Liver (tissue), 8 donors: ENCODE measurements at regions not wholly inside any gene's neighbourhood (a gene's known extent, or its start where the extent isn't known, plus 50 kb on each side); places are given as distances from the start of the nearest gene placed in this dataset.
A peak's percentile ranks its signal among the peaks of the same experiment; 100 is the strongest.

Experiments used
- DNase-seq: peaks from one replicate; pipeline ENCODE4 v3.0.0-alpha.2; 2017; ENCODE audit warnings: low spot score
- H3K27ac ChIP-seq, 2 donors: one replicate each; pipeline ENCODE4 v1.7.0; 2013; ENCODE audit warnings: inconsistent platforms in 2 of 2, low read length in 2 of 2, control low read depth in 1 of 2, low read depth in 1 of 2, mild to moderate bottlenecking in 1 of 2
- H3K27me3 ChIP-seq, 4 donors: one replicate each; pipeline versions ENCODE4 v1.6.1 to v1.7.0; 2013; ENCODE audit warnings: low read length in 3 of 4, inconsistent platforms in 1 of 4, mild to moderate bottlenecking in 1 of 4, moderate library complexity in 1 of 4; ENCODE audit not compliant: control insufficient read depth in 4 of 4, insufficient read depth in 4 of 4
- H3K36me3 ChIP-seq, 4 donors: one replicate each; pipeline versions ENCODE4 v1.6.1 to v1.7.0; 2013; ENCODE audit warnings: low read length in 3 of 4, mild to moderate bottlenecking in 3 of 4, low read depth in 1 of 4, moderate library complexity in 1 of 4; ENCODE audit not compliant: control insufficient read depth in 4 of 4, insufficient read depth in 3 of 4
- H3K4me1 ChIP-seq, 4 donors: one replicate each; pipeline versions ENCODE4 v1.6.1 to v1.7.0; 2013; ENCODE audit warnings: low read length in 3 of 4, mild to moderate bottlenecking in 3 of 4, moderate library complexity in 1 of 4; ENCODE audit not compliant: control insufficient read depth in 4 of 4, insufficient read depth in 4 of 4
- H3K4me3 ChIP-seq, 3 donors: one replicate each; pipeline versions ENCODE4 v1.6.1 to v1.7.0; 2013; ENCODE audit warnings: low read length in 3 of 3, control low read depth in 1 of 3, low read depth in 1 of 3, mild to moderate bottlenecking in 1 of 3
- H3K9ac ChIP-seq, 2 donors: one replicate each; pipeline ENCODE4 v1.7.0; 2013; ENCODE audit warnings: low read length in 2 of 2, mild to moderate bottlenecking in 2 of 2, moderate library complexity in 2 of 2, control low read depth in 1 of 2, low read depth in 1 of 2
- H3K9me3 ChIP-seq, 4 donors: one replicate each; pipeline versions ENCODE4 v1.6.1 to v1.7.0; 2013; ENCODE audit warnings: low read length in 3 of 4; ENCODE audit not compliant: control insufficient read depth in 4 of 4
- EGR1 ChIP-seq, 2 donors: IDR thresholded peaks; 2 replicates each; pipeline ENCODE4 v1.6.1; 2016 to 2018; ENCODE audit warnings: antibody characterized with exemption in 2 of 2, low read depth in 2 of 2
- FOXA1 ChIP-seq: IDR thresholded peaks from 2 replicates; pipeline ENCODE4 v1.6.1; 2016; ENCODE audit warnings: antibody characterized with exemption
- FOXA2 ChIP-seq: IDR thresholded peaks from 2 replicates; pipeline ENCODE4 v1.6.1; 2016; ENCODE audit warnings: antibody characterized with exemption
- GABPA ChIP-seq, 2 donors: IDR thresholded peaks in 1 of 2; conservative IDR thresholded peaks in 1 of 2; 2 replicates each; pipeline ENCODE4 v1.6.1; 2016; ENCODE audit warnings: antibody characterized with exemption in 2 of 2, mild to moderate bottlenecking in 1 of 2, moderate library complexity in 1 of 2
- HNF4A ChIP-seq, 2 donors: conservative IDR thresholded peaks; 2 replicates each; pipeline ENCODE4 v1.6.1; 2016; ENCODE audit warnings: antibody characterized with exemption in 2 of 2, mild to moderate bottlenecking in 2 of 2
- HNF4G ChIP-seq: IDR thresholded peaks from 2 replicates; pipeline ENCODE4 v1.6.1; 2016; ENCODE audit warnings: antibody characterized with exemption
- JUND ChIP-seq, 2 donors: IDR thresholded peaks; 2 replicates each; pipeline ENCODE4 v1.6.1; 2016; ENCODE audit warnings: antibody characterized with exemption in 2 of 2
- NR2F2 ChIP-seq: IDR thresholded peaks from 2 replicates; pipeline ENCODE4 v1.6.1; 2016; ENCODE audit warnings: antibody characterized with exemption
- RAD21 ChIP-seq, 2 donors: IDR thresholded peaks; 2 replicates each; pipeline ENCODE4 v1.6.1; 2016; ENCODE audit warnings: antibody characterized with exemption in 2 of 2, mild to moderate bottlenecking in 2 of 2
- RXRA ChIP-seq, 2 donors: IDR thresholded peaks; 2 replicates each; pipeline ENCODE4 v1.6.1; 2017 to 2018; ENCODE audit warnings: antibody characterized with exemption in 2 of 2, mild to moderate bottlenecking in 1 of 2
- SP1 ChIP-seq: IDR thresholded peaks from 2 replicates; pipeline ENCODE4 v1.6.1; 2018; ENCODE audit warnings: antibody characterized with exemption, mild to moderate bottlenecking
- TAF1 ChIP-seq: conservative IDR thresholded peaks from 2 replicates; pipeline ENCODE4 v1.6.1; 2016; ENCODE audit warnings: antibody characterized with exemption, mild to moderate bottlenecking
- YY1 ChIP-seq: IDR thresholded peaks from 2 replicates; pipeline ENCODE4 v1.6.1; 2016; ENCODE audit warnings: antibody characterized with exemption, mild to moderate bottlenecking
- WGBS: extraction: QIAGEN DNeasy Blood & Tissue Kit; methylation state at CpG from one replicate; pipeline ENCODE4 v1.1.7; 2013; 5-methylcytosine and 5-hydroxymethylcytosine counted together
- TF ChIP-seq, protein P1 (sequence below): IDR thresholded peaks from 2 replicates; pipeline ENCODE4 v1.6.1; 2016; ENCODE audit warnings: antibody characterized with exemption
- TF ChIP-seq, protein P2 (sequence below): IDR thresholded peaks from 2 replicates; pipeline ENCODE4 v1.6.1; 2016; ENCODE audit warnings: antibody characterized with exemption
- TF ChIP-seq, protein P3 (sequence below): IDR thresholded peaks from 2 replicates; pipeline ENCODE4 v1.6.1; 2016; ENCODE audit warnings: antibody characterized with exemption
- TF ChIP-seq, protein P4 (sequence below): fragments of 150-350 bp; IDR thresholded peaks from 2 replicates; pipeline ENCODE4 v1.5.1; 2017; ENCODE audit warnings: improper control_type of control experiment, low read depth, low read length; ENCODE audit not compliant: missing input control
- TF ChIP-seq, protein P5 (sequence below): IDR thresholded peaks from 2 replicates; pipeline ENCODE4 v1.6.1; 2016; ENCODE audit warnings: antibody characterized with exemption, mild to moderate bottlenecking
- donor health status: healthy.
- donor health status: healthy.
- donor health status: healthy.
- donor health status: healthy.
- donor health status: healthy.

DNA sequence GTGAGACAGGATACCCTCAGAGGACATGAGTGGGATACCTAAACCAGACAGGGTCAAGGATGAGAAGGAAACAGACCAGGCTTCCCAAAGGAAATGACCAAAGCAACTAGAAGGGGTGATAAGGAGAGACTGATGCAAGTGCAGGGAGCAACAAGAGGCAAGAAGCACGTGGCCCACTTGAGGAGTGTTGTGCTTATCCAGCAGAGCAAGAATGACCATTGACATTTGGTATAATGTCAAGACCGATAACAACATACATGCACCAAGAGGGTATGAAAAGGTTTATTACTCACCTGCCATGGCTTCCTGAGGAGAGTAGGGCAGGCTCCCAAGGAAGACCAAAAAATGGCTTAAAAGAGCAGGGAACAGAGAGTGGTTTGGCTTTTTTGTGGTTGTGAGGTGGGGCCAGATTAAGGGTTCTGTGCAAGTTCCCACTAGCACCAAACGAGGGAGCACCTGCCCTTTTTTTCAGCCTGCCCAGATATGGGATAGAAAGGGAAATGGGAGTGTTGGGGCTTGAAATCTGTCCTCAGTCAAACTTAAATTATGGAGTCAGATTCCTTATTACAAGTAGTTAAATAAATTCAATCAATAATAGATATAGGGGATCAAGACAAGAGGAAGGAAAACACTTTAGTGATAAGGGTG, 513.6 kb downstream of the RASEF start:
- 86% methylated on average over 3 of the region's 3 CpGs for WGBS
- no peak overlapping the region for H3K9ac ChIP-seq

DNA sequence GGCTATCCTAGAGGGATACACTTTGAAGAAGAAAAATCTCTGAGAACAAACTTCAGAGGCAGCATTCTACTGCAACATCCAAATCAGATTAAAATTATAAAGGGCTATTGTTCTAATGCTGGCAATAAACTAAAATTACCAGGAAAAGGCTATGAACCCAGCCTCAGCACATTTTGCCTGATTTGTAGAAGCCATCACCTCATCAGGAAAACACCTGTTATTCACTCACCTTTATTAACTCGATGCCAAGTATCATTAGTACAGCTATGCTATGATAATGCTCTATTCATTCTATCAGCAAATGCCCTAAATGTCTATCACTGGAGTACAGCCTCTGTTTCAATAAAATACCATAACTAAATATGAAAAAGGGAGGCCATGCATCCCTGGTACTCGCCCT, 510.2 kb downstream of the RASEF start:
- Histone ChIP-seq H3K9ac (no peak overlapping the region), H3K36me3 (no peaks in the 10 kb centered on the region), H3K27ac (no peak overlapping the region), H3K27me3 (no peaks in the 10 kb centered on the region), H3K4me3 (no peak overlapping the region), H3K4me1 (peaks cover 0 to 7% (median 2%) of the 10 kb centered on the region in 4 donors), H3K9me3 (no peaks in the 10 kb centered on the region)
- no peak for TF ChIP-seq TAF1
- no peak for TF ChIP-seq SP1
- TF ChIP-seq, protein P1, sequence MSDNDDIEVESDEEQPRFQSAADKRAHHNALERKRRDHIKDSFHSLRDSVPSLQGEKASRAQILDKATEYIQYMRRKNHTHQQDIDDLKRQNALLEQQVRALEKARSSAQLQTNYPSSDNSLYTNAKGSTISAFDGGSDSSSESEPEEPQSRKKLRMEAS: no peak
- TF ChIP-seq, protein P2, sequence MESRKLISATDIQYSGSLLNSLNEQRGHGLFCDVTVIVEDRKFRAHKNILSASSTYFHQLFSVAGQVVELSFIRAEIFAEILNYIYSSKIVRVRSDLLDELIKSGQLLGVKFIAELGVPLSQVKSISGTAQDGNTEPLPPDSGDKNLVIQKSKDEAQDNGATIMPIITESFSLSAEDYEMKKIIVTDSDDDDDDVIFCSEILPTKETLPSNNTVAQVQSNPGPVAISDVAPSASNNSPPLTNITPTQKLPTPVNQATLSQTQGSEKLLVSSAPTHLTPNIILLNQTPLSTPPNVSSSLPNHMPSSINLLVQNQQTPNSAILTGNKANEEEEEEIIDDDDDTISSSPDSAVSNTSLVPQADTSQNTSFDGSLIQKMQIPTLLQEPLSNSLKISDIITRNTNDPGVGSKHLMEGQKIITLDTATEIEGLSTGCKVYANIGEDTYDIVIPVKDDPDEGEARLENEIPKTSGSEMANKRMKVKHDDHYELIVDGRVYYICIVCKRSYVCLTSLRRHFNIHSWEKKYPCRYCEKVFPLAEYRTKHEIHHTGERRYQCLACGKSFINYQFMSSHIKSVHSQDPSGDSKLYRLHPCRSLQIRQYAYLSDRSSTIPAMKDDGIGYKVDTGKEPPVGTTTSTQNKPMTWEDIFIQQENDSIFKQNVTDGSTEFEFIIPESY: no peak
- no peak for TF ChIP-seq GABPA (IDR thresholded peaks at IDR 0.05 in 1 of 2, conservative IDR thresholded peaks at IDR 0.05 in 1 of 2)
- no peak for TF ChIP-seq FOXA1
- TF ChIP-seq HNF4A (conservative IDR thresholded peaks at IDR 0.05): no peak
- TF ChIP-seq, protein P3, sequence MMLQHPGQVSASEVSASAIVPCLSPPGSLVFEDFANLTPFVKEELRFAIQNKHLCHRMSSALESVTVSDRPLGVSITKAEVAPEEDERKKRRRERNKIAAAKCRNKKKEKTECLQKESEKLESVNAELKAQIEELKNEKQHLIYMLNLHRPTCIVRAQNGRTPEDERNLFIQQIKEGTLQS: no peak
- no peak for TF ChIP-seq YY1
- no peak for TF ChIP-seq EGR1 (IDR thresholded peaks at IDR 0.05; ENCODE audit: low read depth in 2 of 2)
- TF ChIP-seq RAD21 (IDR thresholded peaks at IDR 0.05): no peak
- TF ChIP-seq, protein P4, sequence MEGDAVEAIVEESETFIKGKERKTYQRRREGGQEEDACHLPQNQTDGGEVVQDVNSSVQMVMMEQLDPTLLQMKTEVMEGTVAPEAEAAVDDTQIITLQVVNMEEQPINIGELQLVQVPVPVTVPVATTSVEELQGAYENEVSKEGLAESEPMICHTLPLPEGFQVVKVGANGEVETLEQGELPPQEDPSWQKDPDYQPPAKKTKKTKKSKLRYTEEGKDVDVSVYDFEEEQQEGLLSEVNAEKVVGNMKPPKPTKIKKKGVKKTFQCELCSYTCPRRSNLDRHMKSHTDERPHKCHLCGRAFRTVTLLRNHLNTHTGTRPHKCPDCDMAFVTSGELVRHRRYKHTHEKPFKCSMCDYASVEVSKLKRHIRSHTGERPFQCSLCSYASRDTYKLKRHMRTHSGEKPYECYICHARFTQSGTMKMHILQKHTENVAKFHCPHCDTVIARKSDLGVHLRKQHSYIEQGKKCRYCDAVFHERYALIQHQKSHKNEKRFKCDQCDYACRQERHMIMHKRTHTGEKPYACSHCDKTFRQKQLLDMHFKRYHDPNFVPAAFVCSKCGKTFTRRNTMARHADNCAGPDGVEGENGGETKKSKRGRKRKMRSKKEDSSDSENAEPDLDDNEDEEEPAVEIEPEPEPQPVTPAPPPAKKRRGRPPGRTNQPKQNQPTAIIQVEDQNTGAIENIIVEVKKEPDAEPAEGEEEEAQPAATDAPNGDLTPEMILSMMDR: no peak
- TF ChIP-seq JUND (IDR thresholded peaks at IDR 0.05): no peak
- TF ChIP-seq, protein P5, sequence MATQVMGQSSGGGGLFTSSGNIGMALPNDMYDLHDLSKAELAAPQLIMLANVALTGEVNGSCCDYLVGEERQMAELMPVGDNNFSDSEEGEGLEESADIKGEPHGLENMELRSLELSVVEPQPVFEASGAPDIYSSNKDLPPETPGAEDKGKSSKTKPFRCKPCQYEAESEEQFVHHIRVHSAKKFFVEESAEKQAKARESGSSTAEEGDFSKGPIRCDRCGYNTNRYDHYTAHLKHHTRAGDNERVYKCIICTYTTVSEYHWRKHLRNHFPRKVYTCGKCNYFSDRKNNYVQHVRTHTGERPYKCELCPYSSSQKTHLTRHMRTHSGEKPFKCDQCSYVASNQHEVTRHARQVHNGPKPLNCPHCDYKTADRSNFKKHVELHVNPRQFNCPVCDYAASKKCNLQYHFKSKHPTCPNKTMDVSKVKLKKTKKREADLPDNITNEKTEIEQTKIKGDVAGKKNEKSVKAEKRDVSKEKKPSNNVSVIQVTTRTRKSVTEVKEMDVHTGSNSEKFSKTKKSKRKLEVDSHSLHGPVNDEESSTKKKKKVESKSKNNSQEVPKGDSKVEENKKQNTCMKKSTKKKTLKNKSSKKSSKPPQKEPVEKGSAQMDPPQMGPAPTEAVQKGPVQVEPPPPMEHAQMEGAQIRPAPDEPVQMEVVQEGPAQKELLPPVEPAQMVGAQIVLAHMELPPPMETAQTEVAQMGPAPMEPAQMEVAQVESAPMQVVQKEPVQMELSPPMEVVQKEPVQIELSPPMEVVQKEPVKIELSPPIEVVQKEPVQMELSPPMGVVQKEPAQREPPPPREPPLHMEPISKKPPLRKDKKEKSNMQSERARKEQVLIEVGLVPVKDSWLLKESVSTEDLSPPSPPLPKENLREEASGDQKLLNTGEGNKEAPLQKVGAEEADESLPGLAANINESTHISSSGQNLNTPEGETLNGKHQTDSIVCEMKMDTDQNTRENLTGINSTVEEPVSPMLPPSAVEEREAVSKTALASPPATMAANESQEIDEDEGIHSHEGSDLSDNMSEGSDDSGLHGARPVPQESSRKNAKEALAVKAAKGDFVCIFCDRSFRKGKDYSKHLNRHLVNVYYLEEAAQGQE: no peak
- no peak for TF ChIP-seq NR2F2
- 81% methylated on average over 2 of the region's 2 CpGs for WGBS
- DNase-seq: no peak

More for the DNA sequence above, 513.6 kb downstream of the RASEF start:
- Histone ChIP-seq H3K9me3 (no peaks in the 10 kb centered on the region), H3K4me1 (no peaks in the 10 kb centered on the region), H3K36me3 (no peaks in the 10 kb centered on the region), H3K27ac (no peak overlapping the region), H3K27me3 (no peaks in the 10 kb centered on the region), H3K4me3 (no peak overlapping the region)
- DNase-seq: no peak
- TF ChIP-seq, protein P4: peak; percentile 42
- TF ChIP-seq, protein P3: no peak
- TF ChIP-seq HNF4G (no peak), SP1 (no peak), RXRA (IDR thresholded peaks at IDR 0.05) (no peak), FOXA1 (no peak), JUND (IDR thresholded peaks at IDR 0.05) (no peak), FOXA2 (no peak), YY1 (no peak), NR2F2 (no peak), RAD21 (IDR thresholded peaks at IDR 0.05) (peak; percentile 81 to 84), HNF4A (conservative IDR thresholded peaks at IDR 0.05) (no peak)
